HG02973 (cell line): ENCODE measurements at regions not wholly inside any gene's neighbourhood (a gene's known extent, or its start where the extent isn't known, plus 50 kb on each side); places are given as distances from the start of the nearest gene placed in this dataset.

Source experiments
- ATAC-seq: cut with Tn5 transposase; IDR thresholded peaks from one replicate; pipeline ENCODE4 v1.9.1; 2021; ENCODE audit warnings: moderate library complexity; ENCODE audit not compliant: unreplicated experiment

GRCh38 chrX:113935518-113935917 lies 648.4 kb upstream of the HTR2C start:
- no peak for ATAC-seq

- no peak for ATAC-seq
Observed at GRCh38 chrX:113933931-113934330, 650.0 kb upstream of the HTR2C start.

GRCh38 chrX:113929004-113929403 lies 654.9 kb upstream of the HTR2C start:
- peak; percentile 54 for ATAC-seq

- ATAC-seq: no peak
Observed at GRCh38 chrX:113920661-113921060, 663.2 kb upstream of the HTR2C start.

GRCh38 chrX:113919387-113919786 lies 664.5 kb upstream of the HTR2C start:
- ATAC-seq: no peak

- no peak for ATAC-seq
Observed at GRCh38 chrX:113906168-113906567, 677.7 kb upstream of the HTR2C start.

GRCh38 chrX:113892891-113893290 lies 691.0 kb upstream of the HTR2C start:
- no peak for ATAC-seq

- no peak for ATAC-seq
Observed at GRCh38 chrX:113892401-113892800, 691.5 kb upstream of the HTR2C start.

- no peak for ATAC-seq
Observed at GRCh38 chrX:113873056-113873455, 710.8 kb upstream of the HTR2C start.

GRCh38 chrX:113868711-113869110 lies 715.2 kb upstream of the HTR2C start:
- ATAC-seq: no peak

GRCh38 chrX:113868177-113868576 lies 715.7 kb upstream of the HTR2C start:
- no peak for ATAC-seq

- ATAC-seq: no peak
Observed at GRCh38 chrX:113849408-113849807, 734.5 kb upstream of the HTR2C start.

- ATAC-seq: no peak
Observed at GRCh38 chrX:113833096-113834055, 750.5 kb upstream of the HTR2C start.

- ATAC-seq: no peak
Observed at GRCh38 chrX:113828470-113828869, 755.4 kb upstream of the HTR2C start.

- no peak for ATAC-seq
Observed at GRCh38 chrX:113818346-113818745, 765.5 kb upstream of the HTR2C start.

- no peak for ATAC-seq
Observed at GRCh38 chrX:113804819-113805218, 779.1 kb upstream of the HTR2C start.

GRCh38 chrX:113804291-113804690 lies 779.6 kb upstream of the HTR2C start:
- ATAC-seq: no peak

- ATAC-seq: no peak
Observed at GRCh38 chrX:113802837-113803236, 781.0 kb upstream of the HTR2C start.

GRCh38 chrX:113800955-113801354 lies 782.9 kb upstream of the HTR2C start:
- ATAC-seq: no peak

GRCh38 chrX:113793563-113793962 lies 790.3 kb upstream of the HTR2C start:
- no peak for ATAC-seq

- no peak for ATAC-seq
Observed at GRCh38 chrX:113790987-113791386, 792.9 kb upstream of the HTR2C start.

- peak; percentile 63 for ATAC-seq
Observed at GRCh38 chrX:113784754-113785153, 799.1 kb upstream of the HTR2C start.

GRCh38 chrX:113770806-113771205 lies 813.1 kb upstream of the HTR2C start:
- no peak for ATAC-seq
